Right lobe of liver (tissue), 4 donors: ENCODE measurements at regions not wholly inside any gene's neighbourhood (a gene's known extent, or its start where the extent isn't known, plus 50 kb on each side); places are given as distances from the start of the nearest gene placed in this dataset.

ENCODE experiments used
- POLR2A ChIP-seq: fragments of 450-650 bp; IDR thresholded peaks from one replicate; pipeline ENCODE4 v1.6.1; 2017; ENCODE audit warnings: antibody characterized with exemption, mild to moderate bottlenecking
- TF ChIP-seq, protein P1 (sequence below), 4 donors: fragments of 200-600 bp in 3 of 4; fragments of 450-650 bp in 1 of 4; IDR thresholded peaks; one replicate each; pipeline versions ENCODE4 v1.5.1 to v1.8.0; 2016 to 2022; ENCODE audit warnings: antibody characterized with exemption in 4 of 4, mild to moderate bottlenecking in 2 of 4
- donor health status: DM: no; HTN: no; CAD: no.
- donor health status: DM: no; HTN: no; CAD: no.
- donor health status: DM: no; HTN: yes; CAD: no.

DNA sequence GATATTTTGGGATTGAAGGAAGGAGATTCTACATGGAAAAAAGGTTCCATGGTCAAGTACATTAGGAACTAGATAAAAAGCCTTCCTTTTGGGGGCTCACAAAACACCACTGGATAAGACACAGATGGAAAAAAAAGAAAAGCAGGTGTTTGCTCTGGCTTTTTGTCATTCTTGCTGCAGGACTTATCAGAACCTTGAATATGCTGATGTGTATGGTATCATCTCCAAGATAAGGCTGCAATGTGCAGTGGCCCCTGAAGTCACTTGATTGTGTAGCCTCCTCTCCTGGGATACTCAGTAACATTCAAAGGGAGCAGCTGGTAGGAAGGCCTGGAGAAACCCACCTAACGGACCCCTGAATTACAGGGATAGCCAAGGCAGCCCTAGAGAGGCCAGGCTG lies 54.1 kb upstream of the CARD11 start:
- TF ChIP-seq POLR2A = no peak
- TF ChIP-seq, protein P1, sequence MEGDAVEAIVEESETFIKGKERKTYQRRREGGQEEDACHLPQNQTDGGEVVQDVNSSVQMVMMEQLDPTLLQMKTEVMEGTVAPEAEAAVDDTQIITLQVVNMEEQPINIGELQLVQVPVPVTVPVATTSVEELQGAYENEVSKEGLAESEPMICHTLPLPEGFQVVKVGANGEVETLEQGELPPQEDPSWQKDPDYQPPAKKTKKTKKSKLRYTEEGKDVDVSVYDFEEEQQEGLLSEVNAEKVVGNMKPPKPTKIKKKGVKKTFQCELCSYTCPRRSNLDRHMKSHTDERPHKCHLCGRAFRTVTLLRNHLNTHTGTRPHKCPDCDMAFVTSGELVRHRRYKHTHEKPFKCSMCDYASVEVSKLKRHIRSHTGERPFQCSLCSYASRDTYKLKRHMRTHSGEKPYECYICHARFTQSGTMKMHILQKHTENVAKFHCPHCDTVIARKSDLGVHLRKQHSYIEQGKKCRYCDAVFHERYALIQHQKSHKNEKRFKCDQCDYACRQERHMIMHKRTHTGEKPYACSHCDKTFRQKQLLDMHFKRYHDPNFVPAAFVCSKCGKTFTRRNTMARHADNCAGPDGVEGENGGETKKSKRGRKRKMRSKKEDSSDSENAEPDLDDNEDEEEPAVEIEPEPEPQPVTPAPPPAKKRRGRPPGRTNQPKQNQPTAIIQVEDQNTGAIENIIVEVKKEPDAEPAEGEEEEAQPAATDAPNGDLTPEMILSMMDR (IDR thresholded peaks at IDR 0.05) = no peak
